ENCODE measurements at regions not wholly inside any gene's neighbourhood (a gene's known extent, or its start where the extent isn't known, plus 50 kb on each side); places are given as distances from the start of the nearest gene placed in this dataset.

DNA sequence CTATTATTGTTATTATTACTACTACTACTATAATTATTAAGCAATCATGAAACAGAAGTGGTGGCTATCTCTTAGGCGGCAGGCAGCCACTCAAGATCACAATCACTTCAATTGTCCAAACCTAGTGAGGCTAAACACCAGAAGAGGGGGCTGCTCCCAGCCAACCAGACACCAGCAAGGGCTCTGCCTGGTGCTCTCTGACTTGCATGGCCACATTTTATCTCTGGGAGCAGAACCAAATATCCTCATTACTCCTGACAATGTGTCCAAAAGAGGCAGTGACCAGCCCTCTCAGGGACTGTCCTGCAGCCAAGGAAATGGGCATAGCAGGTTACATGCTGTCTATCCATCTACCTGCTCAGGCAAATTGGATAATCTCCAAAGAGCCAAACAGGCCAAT, 187.4 kb upstream of the PDE1C start:
- no peak overlapping the region for H3K4me3 Mint-ChIP-seq
- H3K27me3 Mint-ChIP-seq (ENCODE audit: low read depth) = no peaks in the 10 kb centered on the region
- H3K4me1 Mint-ChIP-seq = peaks cover 21% of the 10 kb centered on the region
- no peak for DNase-seq (ENCODE audit: low spot score in 2 of 2, unreplicated experiment in 2 of 2)
- TF ChIP-seq, protein P1, sequence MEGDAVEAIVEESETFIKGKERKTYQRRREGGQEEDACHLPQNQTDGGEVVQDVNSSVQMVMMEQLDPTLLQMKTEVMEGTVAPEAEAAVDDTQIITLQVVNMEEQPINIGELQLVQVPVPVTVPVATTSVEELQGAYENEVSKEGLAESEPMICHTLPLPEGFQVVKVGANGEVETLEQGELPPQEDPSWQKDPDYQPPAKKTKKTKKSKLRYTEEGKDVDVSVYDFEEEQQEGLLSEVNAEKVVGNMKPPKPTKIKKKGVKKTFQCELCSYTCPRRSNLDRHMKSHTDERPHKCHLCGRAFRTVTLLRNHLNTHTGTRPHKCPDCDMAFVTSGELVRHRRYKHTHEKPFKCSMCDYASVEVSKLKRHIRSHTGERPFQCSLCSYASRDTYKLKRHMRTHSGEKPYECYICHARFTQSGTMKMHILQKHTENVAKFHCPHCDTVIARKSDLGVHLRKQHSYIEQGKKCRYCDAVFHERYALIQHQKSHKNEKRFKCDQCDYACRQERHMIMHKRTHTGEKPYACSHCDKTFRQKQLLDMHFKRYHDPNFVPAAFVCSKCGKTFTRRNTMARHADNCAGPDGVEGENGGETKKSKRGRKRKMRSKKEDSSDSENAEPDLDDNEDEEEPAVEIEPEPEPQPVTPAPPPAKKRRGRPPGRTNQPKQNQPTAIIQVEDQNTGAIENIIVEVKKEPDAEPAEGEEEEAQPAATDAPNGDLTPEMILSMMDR (IDR thresholded peaks at IDR 0.05; ENCODE audit: unreplicated experiment) = no peak
- no peaks in the 10 kb centered on the region for H3K9me3 Mint-ChIP-seq
- H3K36me3 Mint-ChIP-seq = no peaks in the 10 kb centered on the region
- H3K27ac Mint-ChIP-seq = no peak overlapping the region

DNA sequence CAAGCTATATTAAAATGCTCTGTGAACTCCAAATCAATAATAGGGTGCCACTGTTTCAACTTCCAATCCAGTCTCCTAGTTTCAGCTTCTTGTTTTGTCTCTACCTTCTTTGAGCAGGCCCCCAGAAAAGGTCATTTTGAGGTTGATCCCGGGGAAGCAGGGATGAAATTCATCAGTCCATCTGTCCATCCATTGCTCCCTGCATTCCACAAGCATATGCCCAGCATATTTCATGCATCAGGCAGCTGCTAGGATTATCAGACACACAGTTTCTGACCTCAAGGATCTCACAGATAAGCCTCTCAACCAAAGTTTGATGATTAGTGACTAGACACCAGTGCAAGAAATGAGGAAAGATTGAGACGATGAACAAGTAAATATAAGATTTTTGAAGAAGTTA, 186.6 kb upstream of the PDE1C start:
- TF ChIP-seq, protein P1 (IDR thresholded peaks at IDR 0.05; ENCODE audit: unreplicated experiment) = no peak
- Mint-ChIP-seq H3K4me1 (peaks cover 21% of the 10 kb centered on the region), H3K4me3 (no peak overlapping the region), H3K36me3 (no peaks in the 10 kb centered on the region), H3K9me3 (no peaks in the 10 kb centered on the region), H3K27ac (no peak overlapping the region), H3K27me3 (ENCODE audit: low read depth) (no peaks in the 10 kb centered on the region)
- DNase-seq (ENCODE audit: low spot score in 2 of 2, unreplicated experiment in 2 of 2) = no peak

DNA sequence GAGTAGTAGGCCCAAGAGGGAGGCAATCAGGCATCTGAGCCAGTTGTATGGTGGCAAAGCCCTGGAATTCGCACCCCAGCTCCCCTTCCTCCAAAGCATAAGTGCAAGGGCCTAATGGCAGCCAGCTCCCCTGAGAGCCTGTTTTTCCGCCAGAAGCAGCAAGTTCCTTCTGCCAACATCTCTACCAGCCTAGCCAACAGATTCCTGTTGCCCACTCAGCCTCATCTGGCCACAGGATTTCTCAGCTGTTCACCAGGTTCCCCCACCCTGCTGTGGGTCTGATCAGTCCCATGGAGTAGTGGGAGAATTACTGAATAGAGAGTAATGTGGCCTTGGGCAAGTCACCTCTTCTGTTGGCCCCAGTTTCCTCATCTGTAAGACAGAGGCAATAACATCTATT, 186.2 kb upstream of the PDE1C start:
- Mint-ChIP-seq H3K9me3 (no peaks in the 10 kb centered on the region), H3K27ac (no peak overlapping the region), H3K36me3 (no peaks in the 10 kb centered on the region), H3K27me3 (ENCODE audit: low read depth) (peaks cover 1% of the 10 kb centered on the region), H3K4me1 (peaks cover 18% of the 10 kb centered on the region), H3K4me3 (no peak overlapping the region)
- TF ChIP-seq, protein P1 (IDR thresholded peaks at IDR 0.05; ENCODE audit: unreplicated experiment) = no peak
- DNase-seq (ENCODE audit: low spot score in 2 of 2, unreplicated experiment in 2 of 2) = no peak

DNA sequence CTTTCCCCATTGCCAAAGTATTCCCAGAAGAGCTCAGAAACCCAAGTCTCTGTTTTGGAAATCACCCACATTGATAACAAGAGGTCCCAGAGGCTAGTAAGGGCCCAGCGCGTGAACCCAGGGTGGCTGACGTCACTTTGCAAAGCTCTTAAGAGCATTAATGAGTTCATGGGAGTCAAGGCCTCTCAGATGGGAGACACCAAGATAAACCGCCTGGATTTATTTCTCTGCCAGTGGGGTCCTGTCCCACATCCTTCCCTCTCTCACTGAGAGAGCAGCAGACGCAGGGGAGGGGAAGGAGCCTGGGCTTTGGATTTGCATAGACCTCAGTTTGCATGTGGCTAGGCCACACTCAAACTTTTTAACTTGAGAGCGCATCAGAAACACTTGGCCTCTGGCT, 184.8 kb upstream of the PDE1C start:
- Mint-ChIP-seq H3K36me3 (no peaks in the 10 kb centered on the region), H3K27ac (no peak overlapping the region), H3K27me3 (ENCODE audit: low read depth) (peaks cover 5% of the 10 kb centered on the region), H3K4me1 (peaks cover 13% of the 10 kb centered on the region), H3K4me3 (no peak overlapping the region), H3K9me3 (no peaks in the 10 kb centered on the region)
- TF ChIP-seq, protein P1 (IDR thresholded peaks at IDR 0.05; ENCODE audit: unreplicated experiment) = no peak
- no peak for DNase-seq (ENCODE audit: low spot score in 2 of 2, unreplicated experiment in 2 of 2)

DNA sequence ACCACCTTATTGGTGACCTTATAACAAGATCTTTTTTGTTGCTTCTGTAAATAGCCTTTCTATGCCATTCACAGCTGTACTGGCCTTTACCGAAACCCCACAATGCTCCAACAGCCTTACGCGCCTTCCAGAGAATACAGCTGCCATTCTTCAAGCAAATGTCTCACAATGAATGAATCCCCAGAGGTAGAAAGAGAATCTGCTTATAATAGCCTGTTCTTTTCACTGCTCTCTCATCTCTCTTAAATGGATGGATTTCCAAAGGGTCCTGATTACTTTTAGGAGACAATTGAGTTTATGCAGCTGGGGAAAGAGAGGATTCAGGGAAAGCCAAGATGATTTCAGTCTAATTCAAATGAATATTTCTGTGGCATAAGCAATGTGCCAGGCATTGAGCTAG, 183.1 kb upstream of the PDE1C start:
- no peak overlapping the region for H3K27ac Mint-ChIP-seq
- peaks cover 10% of the 10 kb centered on the region for H3K27me3 Mint-ChIP-seq (ENCODE audit: low read depth)
- H3K9me3 Mint-ChIP-seq = no peaks in the 10 kb centered on the region
- no peak for DNase-seq (ENCODE audit: low spot score in 2 of 2, unreplicated experiment in 2 of 2)
- peaks cover 11% of the 10 kb centered on the region for H3K4me1 Mint-ChIP-seq
- TF ChIP-seq, protein P1 (IDR thresholded peaks at IDR 0.05; ENCODE audit: unreplicated experiment) = no peak
- no peaks in the 10 kb centered on the region for H3K36me3 Mint-ChIP-seq
- H3K4me3 Mint-ChIP-seq = no peak overlapping the region

DNA sequence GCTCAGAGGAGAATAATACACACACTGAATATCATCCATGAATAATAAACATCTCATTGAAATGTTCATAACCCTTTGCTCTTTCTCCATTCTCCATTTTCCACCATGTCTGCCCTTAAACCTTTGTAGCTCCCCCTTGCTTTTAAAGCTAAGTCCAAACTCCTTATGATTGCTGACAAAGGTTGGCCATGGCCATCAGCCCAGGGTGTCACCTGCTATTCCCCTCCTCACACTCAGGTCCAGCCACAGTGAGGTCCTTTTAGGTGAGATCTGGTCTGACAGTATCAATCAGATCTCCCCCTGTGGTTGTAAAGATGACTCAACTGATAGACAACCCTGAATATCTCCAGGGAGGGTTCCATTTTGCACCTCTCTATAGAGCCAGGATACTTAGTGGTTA, 181.5 kb upstream of the PDE1C start:
- peaks cover 12% of the 10 kb centered on the region for H3K27me3 Mint-ChIP-seq (ENCODE audit: low read depth)
- peaks cover 7% of the 10 kb centered on the region for H3K4me1 Mint-ChIP-seq
- no peak overlapping the region for H3K27ac Mint-ChIP-seq
- H3K36me3 Mint-ChIP-seq = no peaks in the 10 kb centered on the region
- TF ChIP-seq, protein P1 (IDR thresholded peaks at IDR 0.05; ENCODE audit: unreplicated experiment) = no peak
- no peaks in the 10 kb centered on the region for H3K9me3 Mint-ChIP-seq
- no peak overlapping the region for H3K4me3 Mint-ChIP-seq
- no peak for DNase-seq (ENCODE audit: low spot score in 2 of 2, unreplicated experiment in 2 of 2)

All from mesothelial cell of epicardium (in vitro differentiated cells).